HG02852 (cell line): ENCODE measurements at regions not wholly inside any gene's neighbourhood (a gene's known extent, or its start where the extent isn't known, plus 50 kb on each side); places are given as distances from the start of the nearest gene placed in this dataset.

Experiments
- ATAC-seq: cut with Tn5 transposase; IDR thresholded peaks from one replicate; pipeline ENCODE4 v1.9.1; 2021; ENCODE audit warnings: mild to moderate bottlenecking, moderate library complexity; ENCODE audit not compliant: unreplicated experiment

- ATAC-seq, result no peak
Observed at GRCh38 chr13:109897988-109898624, 111.7 kb upstream of the IRS2 start.

GRCh38 chr13:109892101-109892500, 105.7 kb upstream of the IRS2 start:
- no peak for ATAC-seq

DNA sequence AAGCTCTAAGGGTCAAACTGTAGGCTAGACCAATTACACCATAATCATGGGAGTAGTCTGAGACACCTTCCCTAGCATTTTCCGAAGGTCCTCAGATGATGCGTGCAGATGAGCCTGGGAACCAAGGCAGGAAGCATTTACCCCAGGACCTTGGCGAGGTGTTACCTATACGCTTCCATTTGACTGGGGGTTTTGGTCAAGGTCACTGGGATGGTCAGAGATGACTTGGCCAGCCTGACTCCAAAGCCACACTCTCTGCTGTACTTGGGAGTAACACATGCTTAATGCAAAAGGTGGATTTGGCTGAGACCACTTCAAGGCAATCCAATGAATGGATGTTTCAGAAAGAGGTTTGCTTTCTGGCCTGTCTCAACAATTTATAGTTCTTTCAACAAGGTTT, 98.9 kb upstream of the IRS2 start:
- no peak for ATAC-seq

GRCh38 chr13:109884462-109884861, 98.1 kb upstream of the IRS2 start:
- ATAC-seq, result no peak

- ATAC-seq, result no peak
Observed at GRCh38 chr13:109883181-109884180, 97.1 kb upstream of the IRS2 start.

GRCh38 chr13:109881961-109882558, 95.7 kb upstream of the IRS2 start:
- ATAC-seq, result no peak

DNA sequence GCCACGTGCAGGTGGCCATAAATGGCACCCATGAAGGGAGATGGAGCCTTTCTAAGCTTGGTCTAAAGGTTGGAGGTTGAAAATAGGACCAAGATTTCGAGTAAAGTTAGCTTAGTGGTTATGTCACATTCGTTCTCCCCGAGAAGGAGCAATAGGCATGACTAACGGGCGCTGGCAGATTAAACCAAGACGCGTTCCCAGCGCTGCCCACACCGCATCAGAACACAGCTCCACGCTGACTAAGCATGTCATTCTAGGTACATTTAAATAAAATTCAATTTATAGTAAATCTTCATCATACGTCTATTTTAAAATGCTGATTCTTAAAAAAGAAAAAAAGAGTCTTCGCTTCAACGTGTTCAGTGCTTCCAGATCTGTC, 95.0 kb upstream of the IRS2 start:
- no peak for ATAC-seq

DNA sequence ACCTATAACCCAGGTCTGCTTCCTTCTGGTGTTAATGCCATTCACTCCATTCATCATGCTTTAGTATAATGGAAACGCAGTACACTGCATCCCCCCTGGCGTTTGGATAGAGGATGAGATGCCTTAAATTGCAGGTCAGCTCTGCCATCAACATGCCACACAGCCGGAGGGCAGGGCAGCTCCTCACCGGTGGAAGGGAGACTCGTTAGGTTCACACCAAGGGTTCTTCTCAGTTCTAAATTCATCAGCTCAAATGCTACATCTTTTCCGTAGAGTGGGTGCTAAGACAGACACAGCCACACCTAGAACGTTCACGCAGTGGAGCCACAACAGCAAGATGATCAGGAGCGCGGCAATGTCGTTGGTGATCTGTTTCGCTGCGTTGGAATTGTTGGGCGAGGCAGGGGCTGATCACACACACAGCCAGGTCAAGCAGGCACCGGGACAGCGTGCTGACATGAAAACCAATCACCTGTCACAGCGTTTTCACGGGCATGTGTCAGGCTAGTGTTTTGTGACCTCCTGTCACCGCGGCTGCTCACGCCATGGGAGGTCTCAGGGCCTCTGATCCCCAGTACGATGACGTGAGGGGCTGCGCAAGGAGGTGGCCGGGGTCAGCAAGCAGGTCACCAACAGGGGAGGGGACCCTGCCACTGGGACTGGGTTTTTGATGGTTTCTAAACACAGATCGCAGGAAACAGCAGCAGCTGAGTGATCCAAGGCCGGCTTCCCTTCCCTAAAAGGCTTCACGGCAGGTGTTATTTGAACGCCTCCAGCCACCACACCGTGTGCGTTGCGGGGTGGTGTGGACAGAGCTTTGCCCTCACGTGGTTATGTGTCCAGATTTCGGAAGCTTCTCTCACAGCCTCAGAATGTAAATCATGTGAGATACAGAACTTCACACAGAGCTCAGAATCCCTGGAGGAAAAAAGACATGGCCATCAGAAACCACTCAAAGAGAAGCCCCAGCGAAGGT, 94.3 kb upstream of the IRS2 start:
- ATAC-seq, result no peak

DNA sequence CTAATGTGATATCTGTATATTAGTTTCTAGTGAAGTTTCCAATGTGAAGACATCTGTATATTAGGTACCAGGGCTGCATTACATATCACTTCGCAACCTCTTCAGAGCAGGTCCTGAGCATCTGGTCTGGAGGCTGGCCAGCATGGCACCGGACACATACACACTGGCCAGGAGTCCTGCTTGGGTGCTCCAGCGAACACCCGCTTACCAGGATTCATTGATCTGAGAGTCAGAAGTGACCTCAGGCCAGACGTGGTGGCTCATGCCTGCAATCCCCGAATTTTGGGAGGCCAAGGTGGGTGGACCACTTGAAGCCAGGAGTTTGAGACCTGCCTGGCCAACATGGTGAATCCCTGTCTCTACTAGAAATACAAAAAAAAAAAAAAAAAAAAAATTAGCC, 93.0 kb upstream of the IRS2 start:
- ATAC-seq, result no peak

- no peak for ATAC-seq
Observed at GRCh38 chr13:109877809-109878208, 91.4 kb upstream of the IRS2 start.

DNA sequence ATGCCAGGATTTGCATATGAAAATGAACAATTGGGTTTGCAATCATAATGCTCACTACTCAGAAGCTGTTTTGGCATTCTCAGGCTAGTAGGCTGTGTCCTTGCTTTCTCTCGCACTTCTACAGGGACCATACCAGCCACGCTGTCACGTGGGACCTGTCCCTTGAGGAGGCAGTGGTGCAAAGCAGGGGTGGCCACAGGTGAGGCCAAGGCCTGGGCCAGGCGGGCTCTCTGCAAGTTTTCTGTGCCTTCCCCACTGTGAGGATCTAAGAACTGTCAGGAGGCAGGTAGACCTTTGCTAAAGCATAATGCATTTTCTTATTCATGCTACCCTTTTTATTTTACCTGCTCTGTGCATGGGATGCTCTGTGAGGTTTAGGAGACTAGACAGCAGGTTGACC, 89.4 kb upstream of the IRS2 start:
- ATAC-seq, result no peak

DNA sequence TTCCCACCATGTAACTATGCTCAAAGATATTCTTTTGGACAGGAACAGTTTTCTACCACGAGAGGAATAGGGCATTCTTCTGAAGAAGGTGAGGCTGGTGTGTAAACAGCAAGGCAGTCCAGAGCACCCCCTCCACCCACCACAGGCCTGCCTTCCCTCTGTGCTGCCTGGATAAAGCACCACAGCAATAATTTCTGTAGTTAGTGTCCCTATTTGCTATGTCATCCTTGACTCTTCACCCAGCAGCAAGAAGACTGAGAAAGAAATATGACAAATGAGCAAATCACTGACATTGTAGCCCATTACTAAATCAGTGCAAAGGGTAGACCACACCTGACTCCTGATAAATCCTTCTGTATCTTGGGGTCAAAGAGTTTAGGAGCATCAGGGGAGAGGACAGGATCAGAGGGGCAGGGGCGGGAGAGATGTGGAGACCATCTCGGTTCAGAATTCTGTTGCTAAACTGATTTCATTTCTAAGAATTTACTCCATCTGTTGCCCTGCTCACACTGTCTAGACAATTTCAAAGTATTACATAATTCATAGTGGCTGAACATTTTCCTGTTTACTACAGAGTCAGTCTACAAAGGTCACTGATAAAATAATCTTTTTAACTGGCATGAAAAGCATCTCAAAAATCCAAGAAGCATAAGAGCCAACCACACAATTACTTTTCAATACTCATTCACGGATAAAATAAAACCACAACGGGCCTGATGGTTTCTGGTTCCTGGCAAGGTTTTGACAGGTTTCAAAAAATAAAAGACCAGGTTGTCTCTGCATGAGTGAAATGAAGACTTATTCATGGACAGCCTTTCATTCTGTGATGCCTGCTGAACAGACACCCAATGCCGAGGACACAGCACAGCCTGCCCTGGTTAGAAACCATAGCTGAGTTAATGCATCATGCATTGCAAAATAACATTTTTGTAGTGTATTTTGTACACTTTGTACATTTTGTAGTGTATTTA, 88.4 kb upstream of the IRS2 start:
- no peak for ATAC-seq

GRCh38 chr13:109873351-109874123, 87.2 kb upstream of the IRS2 start:
- ATAC-seq, result no peak

DNA sequence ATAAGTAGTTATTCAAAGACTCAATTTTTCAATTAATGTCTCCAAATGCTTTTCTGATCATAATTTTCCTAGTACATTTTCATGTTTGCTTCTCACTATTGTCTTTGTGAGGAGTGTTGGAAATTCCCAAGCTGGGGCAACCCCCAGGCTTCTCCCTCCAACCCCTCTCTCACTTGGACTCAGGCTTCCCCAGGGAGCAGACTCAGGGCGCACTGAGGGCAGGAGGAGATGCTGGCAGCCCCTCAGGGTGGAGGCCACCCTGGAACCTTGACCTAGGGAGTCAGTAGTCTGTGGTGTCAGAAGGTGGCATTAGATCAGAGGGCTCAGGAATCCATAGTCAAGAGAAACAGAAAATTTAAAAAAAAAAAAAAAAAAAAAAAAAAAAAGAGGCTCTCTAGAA, 86.5 kb upstream of the IRS2 start:
- ATAC-seq, result no peak

DNA sequence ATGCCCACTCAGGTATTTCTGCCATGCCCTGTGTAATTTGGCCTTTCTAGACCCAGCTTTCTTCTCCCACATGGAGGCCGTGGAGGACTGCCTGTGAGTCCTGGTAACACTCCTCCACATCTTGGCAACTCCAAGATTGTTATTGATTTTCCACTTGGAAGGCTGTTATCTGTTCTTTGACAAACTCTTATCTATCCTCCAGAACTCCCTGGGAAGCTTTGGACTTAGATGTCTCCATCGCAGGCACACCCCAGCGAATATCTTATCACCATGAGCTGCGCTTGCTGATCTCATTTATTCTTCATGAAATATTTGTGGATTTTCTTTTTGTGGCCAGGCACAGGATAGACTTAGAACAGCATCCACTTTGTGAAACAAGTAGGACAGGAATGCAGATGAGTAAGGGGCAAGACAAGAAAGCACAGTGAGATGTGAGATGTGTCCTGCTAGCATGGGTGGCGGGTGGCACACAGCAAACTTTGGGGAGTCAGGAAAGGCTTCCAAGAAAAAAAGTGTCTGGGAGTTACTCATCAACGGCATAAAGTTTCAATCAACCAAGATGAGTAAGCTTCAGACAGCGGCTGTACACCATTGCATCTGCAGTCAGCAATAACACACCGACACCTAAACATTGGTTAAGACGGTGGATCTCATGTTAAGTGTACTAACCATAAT, 84.5 kb upstream of the IRS2 start:
- ATAC-seq, result no peak

DNA sequence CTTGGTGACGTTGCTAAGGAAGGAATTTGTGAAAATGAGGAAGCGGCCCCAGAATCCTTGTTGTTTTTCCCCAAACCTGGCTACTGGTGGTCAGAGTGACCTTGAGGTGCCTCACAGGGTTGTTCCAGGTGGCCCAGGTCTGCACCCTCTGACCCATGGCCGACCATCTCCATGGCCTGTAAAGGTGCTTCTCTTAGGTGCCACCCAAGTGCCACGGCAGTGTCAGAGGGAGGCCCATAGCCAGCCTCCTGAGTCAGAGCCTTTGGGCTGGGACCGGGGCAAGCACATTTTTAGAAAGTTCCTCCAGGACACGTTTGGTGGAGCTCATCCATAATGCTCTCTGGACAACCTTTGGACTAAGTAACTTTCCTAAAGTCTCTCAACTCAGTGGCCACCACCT, 83.9 kb upstream of the IRS2 start:
- no peak for ATAC-seq

DNA sequence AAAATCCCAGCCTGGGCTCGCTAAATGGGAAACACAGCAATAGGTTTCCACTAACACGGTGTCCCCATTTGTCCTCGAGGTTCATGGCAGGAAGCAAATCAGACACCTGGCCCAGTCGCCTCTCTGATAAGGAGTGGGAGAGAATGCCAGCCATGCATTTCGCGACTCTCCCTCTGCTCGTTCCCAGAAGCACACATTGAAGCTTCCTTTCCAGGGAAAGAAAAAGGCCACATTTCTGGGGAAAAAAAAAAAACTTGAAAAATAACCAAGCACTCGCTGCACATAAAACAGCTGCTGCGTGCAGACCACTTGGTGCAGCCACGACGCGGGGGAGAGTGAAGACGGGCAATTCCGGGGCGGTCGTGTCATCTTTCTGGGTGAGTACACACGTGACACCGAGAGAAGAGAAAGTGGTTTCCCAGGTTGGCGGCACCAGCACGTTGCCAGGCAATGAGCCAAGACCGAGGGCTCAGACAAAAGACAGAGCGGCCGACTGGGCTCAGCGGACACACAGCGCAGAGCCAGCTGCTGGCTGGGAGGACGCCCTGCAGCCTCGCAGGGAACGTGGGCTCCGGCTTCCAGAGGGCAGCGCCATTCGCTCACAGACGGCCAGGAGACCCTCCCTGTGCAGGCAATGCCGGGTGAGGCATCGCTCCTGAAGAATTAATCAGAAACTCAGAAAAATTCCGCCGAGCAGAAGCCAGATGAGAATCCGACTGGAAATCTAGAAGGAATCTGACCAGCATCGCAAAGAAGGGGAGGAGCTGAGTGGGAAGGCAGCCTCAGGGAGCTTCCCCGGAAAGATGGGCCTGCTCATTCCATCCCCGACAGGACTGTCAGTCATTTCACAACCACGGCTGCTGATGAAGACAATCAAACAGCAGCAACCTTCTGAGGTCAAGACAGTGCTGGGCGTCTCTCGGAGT, 83.2 kb upstream of the IRS2 start:
- no peak for ATAC-seq
